Coronary artery (tissue), 2 donors: ENCODE measurements at regions not wholly inside any gene's neighbourhood (a gene's known extent, or its start where the extent isn't known, plus 50 kb on each side); places are given as distances from the start of the nearest gene placed in this dataset.

Experiments
- DNase-seq: peaks from one replicate; pipeline ENCODE4 v3.0.0-alpha.2; 2017; ENCODE audit warnings: low spot score
- H3K27ac ChIP-seq, 2 donors: fragments of 200-600 bp; sonication (generic); one replicate each; pipeline ENCODE4 v1.5.1; 2016 to 2019
- H3K4me3 ChIP-seq: fragments of 200-600 bp; sonication (generic); 2 replicates; pipeline ENCODE4 v1.5.1; 2016; ENCODE audit warnings: mild to moderate bottlenecking, moderate library complexity
- CTCF ChIP-seq: fragments of 200-600 bp; sonication (generic); IDR thresholded peaks from one replicate; pipeline ENCODE4 v1.5.1; 2019; ENCODE audit warnings: antibody characterized with exemption

- no peak for TF ChIP-seq CTCF
- no peak overlapping the region for H3K4me3 ChIP-seq
- H3K27ac ChIP-seq: no peak overlapping the region
- DNase-seq: no peak
Observed at GRCh38 chr5:4991925-4992324, 148.2 kb upstream of the ADAMTS16 start.

- no peak overlapping the region for H3K27ac ChIP-seq
- no peak for TF ChIP-seq CTCF
- DNase-seq: no peak
- no peak overlapping the region for H3K4me3 ChIP-seq
Observed at GRCh38 chr5:4995014-4995413, 145.1 kb upstream of the ADAMTS16 start.

- H3K27ac ChIP-seq: no peak overlapping the region
- TF ChIP-seq CTCF: no peak
- DNase-seq: no peak
- no peak overlapping the region for H3K4me3 ChIP-seq
Observed at GRCh38 chr5:5005353-5005752, 134.8 kb upstream of the ADAMTS16 start.

- no peak overlapping the region for H3K4me3 ChIP-seq
- no peak for TF ChIP-seq CTCF
- no peak for DNase-seq
- no peak overlapping the region for H3K27ac ChIP-seq
Observed at GRCh38 chr5:5006548-5006947, 133.6 kb upstream of the ADAMTS16 start.

GRCh38 chr5:5009240-5009639, 130.9 kb upstream of the ADAMTS16 start:
- Histone ChIP-seq H3K4me3 (no peak overlapping the region), H3K27ac (no peak overlapping the region)
- no peak for TF ChIP-seq CTCF
- DNase-seq: no peak

- no peak overlapping the region for H3K27ac ChIP-seq
- no peak overlapping the region for H3K4me3 ChIP-seq
- no peak for TF ChIP-seq CTCF
- DNase-seq: no peak
Observed at GRCh38 chr5:5011151-5011550, 129.0 kb upstream of the ADAMTS16 start.

GRCh38 chr5:5014586-5015235, 125.4 kb upstream of the ADAMTS16 start:
- H3K4me3 ChIP-seq: no peak overlapping the region
- no peak for DNase-seq
- no peak for TF ChIP-seq CTCF

More at GRCh38 chr5:5014586-5015235, 125.4 kb upstream of the ADAMTS16 start:
- no peak overlapping the region for H3K27ac ChIP-seq
